Bone marrow (tissue), 2 donors: ENCODE measurements at regions not wholly inside any gene's neighbourhood (a gene's known extent, or its start where the extent isn't known, plus 50 kb on each side); places are given as distances from the start of the nearest gene placed in this dataset.
"Not testable (repeated sequence)": the region's sequence is repeated elsewhere in the genome, so short reads cannot be mapped to it uniquely, and the experiment has no call there.

ENCODE experiments used
- DNase-seq, 2 donors: peaks; one replicate each; lab custom pipeline; 2025; lab: John Stamatoyannopoulos, UW

DNA sequence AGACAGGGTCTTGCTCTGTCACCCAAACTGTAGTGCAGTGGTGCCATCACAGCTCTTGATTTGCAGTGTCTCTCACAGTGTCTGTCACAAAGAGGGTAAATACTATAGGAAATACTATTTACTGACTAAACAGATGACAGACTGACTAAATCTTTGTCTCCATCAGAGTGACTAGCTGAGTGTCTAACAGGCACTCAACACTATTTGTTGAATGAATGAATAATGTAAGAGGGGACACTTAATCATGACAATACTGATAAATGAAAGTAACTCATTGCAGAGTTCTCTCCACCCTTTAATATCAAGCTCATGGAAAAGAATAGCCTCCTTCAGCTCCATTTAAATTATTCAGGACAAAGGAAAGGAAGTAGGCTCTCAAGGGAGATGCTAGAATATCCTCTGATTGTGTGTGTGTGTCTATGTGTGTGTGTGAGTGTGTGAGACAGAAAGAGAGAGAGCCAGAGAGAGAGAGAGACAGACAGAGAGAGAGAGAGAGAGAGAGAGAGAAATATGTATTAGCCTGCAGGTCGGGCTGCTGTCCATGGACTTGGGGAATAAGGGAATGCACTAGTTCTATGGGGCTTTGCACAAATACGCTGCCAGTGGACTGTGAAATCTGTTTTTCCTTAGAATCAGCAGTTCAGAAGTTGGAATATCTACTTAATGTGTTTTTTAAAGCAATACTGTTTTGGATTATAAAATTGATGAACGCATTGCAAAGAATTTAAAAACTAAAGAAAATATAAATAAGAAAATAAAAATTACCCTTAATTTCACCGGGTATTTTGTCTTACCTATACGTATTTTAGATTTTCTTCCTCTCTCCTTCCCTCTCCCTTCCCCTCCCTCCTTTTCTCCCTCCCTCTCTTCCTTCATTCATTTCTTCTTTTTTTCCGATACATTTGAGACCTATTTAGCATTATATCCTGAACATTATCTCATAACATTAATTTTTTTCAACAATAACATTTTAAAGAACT, 132.9 kb upstream of the LRIG1 start:
- DNase-seq: no peak

GRCh38 chr3:66638717-66639116, 137.9 kb upstream of the LRIG1 start:
- no peak for DNase-seq

DNA sequence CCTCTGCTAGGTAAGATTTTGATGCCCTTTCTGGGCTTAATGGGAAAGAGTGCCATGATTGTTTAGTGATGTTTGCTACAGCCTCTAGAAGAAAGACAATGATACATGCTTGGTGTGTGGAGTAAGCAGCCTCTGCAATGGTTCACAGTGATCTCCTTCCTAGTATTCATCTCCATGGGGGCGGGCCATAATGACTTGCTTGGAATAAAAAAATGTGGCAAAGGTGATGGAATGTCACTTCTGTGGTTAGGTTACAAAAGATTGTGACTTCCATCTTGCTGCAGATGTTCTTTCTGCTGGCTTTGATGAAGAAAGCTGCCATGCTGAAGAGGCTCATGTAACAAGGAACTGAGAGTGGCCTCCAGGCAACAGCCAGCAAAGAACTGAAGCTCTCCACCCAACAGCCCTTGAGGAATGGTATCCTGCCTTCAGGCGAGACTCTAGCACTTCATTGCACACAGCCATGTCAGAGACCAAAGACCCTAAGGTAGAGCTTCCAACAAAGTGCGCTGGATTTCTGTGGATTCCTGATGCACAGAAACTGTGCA, 139.1 kb upstream of the LRIG1 start:
- no peak for DNase-seq

DNA sequence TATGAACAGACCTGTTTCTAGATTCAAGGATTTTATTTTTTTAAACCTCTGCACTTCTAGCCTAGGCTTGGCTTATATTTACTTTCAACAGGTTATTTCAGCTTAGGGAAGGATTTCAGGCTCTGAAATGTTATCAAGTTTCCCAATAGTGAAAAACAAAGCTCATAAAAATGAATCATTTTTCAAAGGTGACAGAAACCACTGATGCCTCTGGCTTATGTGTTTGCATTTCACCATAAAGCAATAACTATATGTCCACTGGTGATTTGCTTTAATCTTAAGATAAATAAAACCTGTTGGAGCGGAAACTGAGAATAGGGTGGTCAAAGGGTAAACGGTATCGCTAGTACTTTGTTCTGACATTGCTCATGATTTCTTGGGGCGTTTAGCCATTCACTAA, 141.2 kb upstream of the LRIG1 start:
- DNase-seq: no peak

DNA sequence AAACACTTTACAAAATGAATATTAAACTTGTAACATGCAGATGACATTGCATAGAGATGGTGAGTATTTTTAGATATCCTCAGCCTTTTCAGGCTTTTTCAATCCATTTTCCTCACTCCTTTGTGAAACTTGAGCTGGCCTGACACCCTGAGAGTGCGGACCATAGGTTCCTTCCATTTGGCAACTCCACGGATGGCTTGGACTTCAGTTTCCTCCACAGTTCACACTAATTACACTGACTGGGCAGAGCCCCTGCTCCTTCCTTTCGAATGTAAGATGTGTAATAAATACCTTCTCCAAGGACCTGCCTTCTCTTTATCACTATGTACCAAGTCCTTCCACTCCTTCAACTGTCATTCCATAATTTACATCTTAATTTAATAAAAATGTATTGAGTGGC, 141.7 kb upstream of the LRIG1 start:
- no peak for DNase-seq

GRCh38 chr3:66644549-66644948, 143.7 kb upstream of the LRIG1 start:
- no peak for DNase-seq

DNA sequence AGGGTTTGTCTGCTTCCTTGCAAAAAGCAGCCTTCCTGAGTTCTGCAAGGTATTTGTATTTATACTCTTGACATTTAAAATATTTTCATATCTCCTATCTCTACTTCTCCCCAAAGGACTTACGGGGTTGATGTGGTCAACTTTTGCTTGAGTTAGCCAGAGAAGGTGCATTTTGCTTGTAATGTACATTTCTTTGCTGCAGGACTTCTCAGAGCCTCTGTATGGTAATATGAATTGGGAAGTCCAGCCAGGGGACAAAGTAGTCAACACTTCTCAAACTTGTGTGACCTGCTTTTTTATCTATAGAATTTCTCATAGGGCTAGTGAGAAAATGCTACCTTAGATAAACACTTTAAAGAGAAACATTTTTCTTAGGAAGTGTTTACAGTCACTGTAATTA, 148.2 kb upstream of the LRIG1 start:
- no peak for DNase-seq

DNA sequence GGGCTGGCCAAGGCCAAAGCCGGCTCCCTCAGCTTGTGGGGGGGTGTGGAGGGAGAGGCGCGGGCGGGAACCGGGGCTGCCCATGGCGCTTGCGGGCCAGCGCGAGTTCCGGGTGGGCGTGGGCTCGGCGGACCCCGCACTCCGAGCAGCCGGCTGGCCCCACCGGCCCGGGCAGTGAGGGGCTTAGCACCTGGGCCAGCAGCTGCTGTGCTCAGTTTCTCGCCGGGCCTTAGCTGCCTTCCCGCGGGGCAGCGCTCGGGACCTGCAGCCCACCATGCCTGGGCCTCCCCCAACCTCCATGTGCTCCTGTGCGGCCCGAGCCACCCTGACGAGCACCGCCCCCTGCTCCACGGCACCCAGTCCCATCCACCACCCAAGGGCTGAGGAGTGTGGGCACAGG, 150.7 kb upstream of the LRIG1 start:
- DNase-seq: not testable (repeated sequence)

- DNase-seq: not testable (repeated sequence)
Observed at GRCh38 chr3:66652100-66652499, 151.3 kb upstream of the LRIG1 start.

DNA sequence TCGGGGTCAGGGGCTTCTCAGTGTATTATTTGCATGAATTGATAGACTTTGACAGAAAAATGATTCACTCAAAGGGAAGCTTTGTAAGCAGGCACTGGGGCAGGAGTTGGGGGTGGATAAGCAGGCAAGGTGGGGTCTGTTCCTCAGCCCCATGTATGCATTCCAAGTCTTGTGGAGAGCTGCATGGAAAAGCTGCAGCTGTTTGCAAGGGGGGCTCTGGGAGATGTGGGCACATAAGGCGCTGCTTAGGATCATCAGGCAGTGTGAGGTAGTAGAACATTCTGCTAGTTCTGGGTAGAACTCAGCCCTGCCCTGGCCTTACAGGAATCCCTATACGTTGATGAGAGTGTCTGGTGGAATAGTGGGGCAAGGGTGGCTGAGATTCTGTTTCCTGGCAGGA, 154.2 kb upstream of the LRIG1 start:
- DNase-seq: no peak

DNA sequence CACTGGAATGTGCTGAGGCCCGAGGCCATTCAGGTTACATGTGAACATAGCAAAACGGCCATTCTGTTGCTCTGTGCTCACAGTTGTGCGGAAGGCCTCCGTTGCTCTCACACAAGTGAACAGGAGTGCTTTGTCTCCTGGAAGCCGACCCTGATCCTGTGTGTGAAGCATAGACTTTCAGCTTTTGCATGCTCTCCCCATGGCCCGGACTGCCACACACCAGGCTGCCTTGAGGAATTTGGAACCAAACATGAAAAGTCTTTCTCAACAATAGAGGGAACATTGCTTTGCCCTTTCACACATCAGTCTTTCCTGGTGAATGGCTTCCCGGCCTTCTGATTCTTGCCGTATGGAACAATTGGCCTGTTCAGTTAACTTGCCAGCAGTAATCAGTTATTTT, 154.8 kb upstream of the LRIG1 start:
- no peak for DNase-seq

DNA sequence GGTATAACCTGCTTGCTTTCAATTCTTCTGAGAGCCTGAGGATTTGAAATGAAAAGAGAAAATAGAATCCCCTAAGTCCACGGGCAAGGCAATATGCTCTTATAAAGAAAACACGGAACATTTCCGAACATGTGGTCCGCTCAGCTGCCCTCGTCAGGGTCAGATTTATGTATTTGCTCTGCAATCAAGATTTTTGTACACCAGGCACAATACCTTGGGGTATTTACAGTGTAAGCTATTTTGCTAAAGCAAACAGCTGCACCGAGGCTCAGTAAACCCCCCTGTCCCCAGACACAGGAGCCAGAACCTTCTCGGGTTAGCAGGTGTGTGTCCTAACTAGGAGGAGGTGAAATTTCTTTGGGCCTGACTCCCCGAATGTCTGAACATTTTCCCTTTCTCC, 155.8 kb upstream of the LRIG1 start:
- no peak for DNase-seq

DNA sequence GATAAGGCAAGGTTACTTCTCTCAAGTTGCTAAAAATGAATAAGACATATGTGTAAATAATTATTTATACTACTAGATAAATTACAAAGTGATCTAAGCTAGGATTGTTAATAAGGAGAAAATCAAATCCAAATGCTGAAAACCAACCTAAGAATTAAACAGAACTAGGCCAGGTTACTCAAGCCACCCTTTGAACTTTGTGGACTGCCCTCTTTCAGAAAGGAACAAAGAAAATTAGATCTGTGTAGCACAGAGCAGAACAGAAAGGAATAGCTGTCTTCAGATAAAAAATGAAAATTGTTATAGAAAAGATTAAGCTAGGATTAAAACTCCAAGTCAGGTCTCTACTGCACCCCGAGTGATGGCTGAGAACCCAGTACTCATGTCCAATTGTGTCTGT, 158.2 kb upstream of the LRIG1 start:
- DNase-seq: no peak

DNA sequence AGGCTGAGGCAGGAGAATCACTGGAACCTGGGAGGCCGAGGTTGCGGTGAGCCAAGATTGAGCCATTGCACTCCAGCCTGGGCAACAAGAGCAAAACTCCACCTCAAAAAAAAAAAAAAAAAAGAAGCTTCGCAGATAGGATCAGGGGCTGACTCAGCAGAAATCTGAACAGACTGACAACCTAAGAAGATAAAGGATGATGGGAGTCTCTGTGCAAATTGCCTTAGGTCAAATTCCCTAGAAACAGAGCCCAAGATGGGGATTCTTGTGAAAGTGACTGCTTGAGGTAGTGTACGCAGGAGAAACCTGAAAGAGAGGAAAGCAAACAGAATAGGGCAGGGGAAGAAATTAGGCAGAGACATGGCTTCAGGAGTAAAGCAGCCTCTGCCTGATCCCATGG, 160.8 kb upstream of the LRIG1 start:
- no peak for DNase-seq

GRCh38 chr3:66662894-66663293, 162.1 kb upstream of the LRIG1 start:
- DNase-seq: no peak

- DNase-seq: no peak
Observed at GRCh38 chr3:66665021-66665695, 164.3 kb upstream of the LRIG1 start.

GRCh38 chr3:66666362-66666761, 165.5 kb upstream of the LRIG1 start:
- DNase-seq: no peak

- DNase-seq: no peak
Observed at GRCh38 chr3:66667263-66667662, 166.4 kb upstream of the LRIG1 start.

DNA sequence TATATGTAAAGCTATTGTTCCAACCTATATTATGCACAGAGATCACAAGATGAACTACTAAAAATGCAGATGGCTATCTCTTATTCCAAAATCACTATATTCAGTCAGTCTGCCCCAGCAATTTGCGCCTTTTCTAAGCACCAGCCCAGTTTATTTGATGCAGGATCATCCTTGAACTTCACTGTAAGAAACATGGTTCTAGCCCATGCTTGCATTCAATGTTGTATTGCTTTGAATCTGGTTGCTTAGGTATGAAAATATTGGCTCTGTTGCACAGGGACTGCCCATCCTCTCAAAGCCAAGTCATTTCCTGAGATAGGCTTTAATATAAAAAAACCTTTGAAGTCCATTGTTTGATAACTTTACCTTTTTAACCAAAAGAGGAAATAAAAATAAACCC, 170.5 kb upstream of the LRIG1 start:
- DNase-seq: no peak

DNA sequence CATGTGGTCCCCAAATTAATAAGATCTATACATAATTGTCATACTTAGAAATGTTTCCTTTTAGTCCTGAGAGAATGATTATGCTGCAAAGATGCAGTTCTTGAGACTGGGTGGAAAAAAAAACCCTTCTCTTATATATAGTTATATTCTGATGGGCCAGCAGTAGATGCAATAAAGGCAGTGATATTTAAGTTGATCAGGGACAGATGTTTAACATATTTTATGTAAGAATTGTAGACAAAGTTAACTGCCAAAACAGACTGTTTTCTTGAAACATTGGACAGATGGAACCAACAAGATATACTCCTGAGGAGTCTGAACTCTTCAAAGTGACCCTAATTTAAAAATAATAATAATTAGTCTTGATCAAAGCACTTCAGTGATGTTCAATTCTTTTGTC, 172.0 kb upstream of the LRIG1 start:
- no peak for DNase-seq

GRCh38 chr3:66673293-66673692, 172.5 kb upstream of the LRIG1 start:
- DNase-seq: no peak

DNA sequence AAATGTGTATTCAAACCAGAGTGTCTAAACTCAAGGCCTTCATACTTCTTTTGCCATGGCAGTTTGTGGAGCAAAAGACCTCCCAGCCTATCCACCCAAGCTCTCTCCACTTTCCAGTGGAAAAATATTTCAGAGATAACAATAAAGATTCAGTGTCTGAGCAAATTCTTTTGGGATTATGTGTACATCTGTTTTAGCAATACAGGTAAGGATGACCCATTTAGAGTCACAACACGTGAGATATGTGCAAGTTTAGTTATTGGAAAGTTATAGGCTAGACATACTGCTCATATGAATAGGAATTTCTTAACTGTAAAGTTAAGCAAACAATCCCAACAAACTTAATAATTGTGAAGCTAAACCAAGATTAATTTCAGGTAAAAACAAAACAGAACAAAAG, 174.5 kb upstream of the LRIG1 start:
- no peak for DNase-seq
